ENCODE measurements at regions not wholly inside any gene's neighbourhood (a gene's known extent, or its start where the extent isn't known, plus 50 kb on each side); places are given as distances from the start of the nearest gene placed in this dataset.

- no peak overlapping the region for H3K27ac Mint-ChIP-seq
- intact Hi-C loops (cut with micrococcal nuclease): no loop called here
- H3K27me3 ChIP-seq (ENCODE audit: control insufficient read depth in 2 of 2, insufficient read depth in 2 of 2, low read length in 2 of 2): no peaks in the 10 kb centered on the region
Observed at GRCh38 chr11:134610116-134610910, 198.3 kb upstream of the B3GAT1 start.

GRCh38 chr11:134609361-134610115 is 197.5 kb upstream of the B3GAT1 start:
- Histone ChIP-seq H3K27ac (ENCODE audit: low read depth, low read length) (no peak overlapping the region), H3K4me1 (ENCODE audit: control insufficient read depth in 2 of 2, insufficient read depth in 2 of 2, low read length in 2 of 2) (no peaks in the 10 kb centered on the region), H3K4me3 (ENCODE audit: low read length) (no peak overlapping the region), H3K36me3 (ENCODE audit: control insufficient read depth in 2 of 3, insufficient read depth in 3 of 3, low read length in 3 of 3) (no peaks in the 10 kb centered on the region), H3K9me3 (ENCODE audit: control insufficient read depth in 2 of 3, low read length in 3 of 3) (no peaks in the 10 kb centered on the region), H3K27me3 (ENCODE audit: control insufficient read depth in 2 of 2, insufficient read depth in 2 of 2, low read length in 2 of 2) (no peaks in the 10 kb centered on the region)
- peaks cover 0 to 12% (median 3%) of the 10 kb centered on the region in 11 donors for H3K9me3 Mint-ChIP-seq
- CTCF ChIA-PET: no interaction called here
- H3K4me1 Mint-ChIP-seq: no peaks in the 10 kb centered on the region
- H3K4me3 Mint-ChIP-seq: no peak overlapping the region
- no peaks in the 10 kb centered on the region for H3K36me3 Mint-ChIP-seq
- intact Hi-C loops (cut with micrococcal nuclease): no loop called here
- no peak for ATAC-seq
- no peak for DNase-seq
- POLR2A ChIA-PET: no interaction called here
- H3K27ac Mint-ChIP-seq: no peak overlapping the region
- peaks cover 0 to 62% (median 28%) of the 10 kb centered on the region in 5 donors for H3K27me3 Mint-ChIP-seq

More at GRCh38 chr11:134610116-134610910, 198.3 kb upstream of the B3GAT1 start:
- H3K27ac ChIP-seq (ENCODE audit: low read depth, low read length): no peak overlapping the region
- no peaks in the 10 kb centered on the region for H3K9me3 ChIP-seq (ENCODE audit: control insufficient read depth in 2 of 3, low read length in 3 of 3)
- Mint-ChIP-seq H3K4me1 (no peaks in the 10 kb centered on the region), H3K36me3 (no peaks in the 10 kb centered on the region), H3K4me3 (no peak overlapping the region), H3K9me3 (peaks cover 0 to 11% (median 0%) of the 10 kb centered on the region in 11 donors), H3K27me3 (peaks cover 0 to 62% (median 28%) of the 10 kb centered on the region in 5 donors)
- no peaks in the 10 kb centered on the region for H3K36me3 ChIP-seq (ENCODE audit: control insufficient read depth in 2 of 3, insufficient read depth in 3 of 3, low read length in 3 of 3)
- POLR2A ChIA-PET: no interaction called here
- no peak for DNase-seq
- ATAC-seq: no peak
- no peak overlapping the region for H3K4me3 ChIP-seq (ENCODE audit: low read length)
- CTCF ChIA-PET: no interaction called here
- H3K4me1 ChIP-seq (ENCODE audit: control insufficient read depth in 2 of 2, insufficient read depth in 2 of 2, low read length in 2 of 2): no peaks in the 10 kb centered on the region

GRCh38 chr11:134607963-134608750 is 196.1 kb upstream of the B3GAT1 start:
- CTCF ChIA-PET: interaction anchor here (0.6 kb wide), 1 partner anchor 56 kb away, joined by 4 read pairs; no protein-coding TSS in a partner anchor
- no peak overlapping the region for H3K4me3 ChIP-seq (ENCODE audit: low read length)
- no peaks in the 10 kb centered on the region for H3K27me3 ChIP-seq (ENCODE audit: control insufficient read depth in 2 of 2, insufficient read depth in 2 of 2, low read length in 2 of 2)
- intact Hi-C loops (cut with micrococcal nuclease): no loop called here
- Mint-ChIP-seq H3K4me1 (no peaks in the 10 kb centered on the region), H3K36me3 (no peaks in the 10 kb centered on the region), H3K27me3 (peaks cover 2 to 51% (median 29%) of the 10 kb centered on the region in 5 donors), H3K27ac (peak overlapping the region in 1 of 9 donors; percentile 20), H3K9me3 (peaks cover 0 to 12% (median 3%) of the 10 kb centered on the region in 11 donors), H3K4me3 (no peak overlapping the region)
- DNase-seq: no peak
- H3K36me3 ChIP-seq (ENCODE audit: control insufficient read depth in 2 of 3, insufficient read depth in 3 of 3, low read length in 3 of 3): no peaks in the 10 kb centered on the region
- no peak overlapping the region for H3K27ac ChIP-seq (ENCODE audit: low read depth, low read length)
- H3K9me3 ChIP-seq (ENCODE audit: control insufficient read depth in 2 of 3, low read length in 3 of 3): no peaks in the 10 kb centered on the region
- POLR2A ChIA-PET: no interaction called here
- no peaks in the 10 kb centered on the region for H3K4me1 ChIP-seq (ENCODE audit: control insufficient read depth in 2 of 2, insufficient read depth in 2 of 2, low read length in 2 of 2)
- no peak for ATAC-seq

- H3K4me1 ChIP-seq (ENCODE audit: control insufficient read depth in 2 of 2, insufficient read depth in 2 of 2, low read length in 2 of 2): no peaks in the 10 kb centered on the region
- H3K9me3 Mint-ChIP-seq: peaks cover 0 to 12% (median 3%) of the 10 kb centered on the region in 11 donors
- H3K27ac ChIP-seq (ENCODE audit: low read depth, low read length): no peak overlapping the region
- ChIA-PET CTCF (no interaction called here), POLR2A (no interaction called here)
- intact Hi-C loops (cut with micrococcal nuclease): no loop called here
- H3K27me3 ChIP-seq (ENCODE audit: control insufficient read depth in 2 of 2, insufficient read depth in 2 of 2, low read length in 2 of 2): no peaks in the 10 kb centered on the region
- H3K4me3 Mint-ChIP-seq: no peak overlapping the region
- no peak for DNase-seq
- ATAC-seq: no peak
- H3K4me1 Mint-ChIP-seq: no peaks in the 10 kb centered on the region
- no peak overlapping the region for H3K27ac Mint-ChIP-seq
- H3K36me3 ChIP-seq (ENCODE audit: control insufficient read depth in 2 of 3, insufficient read depth in 3 of 3, low read length in 3 of 3): no peaks in the 10 kb centered on the region
- H3K4me3 ChIP-seq (ENCODE audit: low read length): no peak overlapping the region
- peaks cover 6 to 43% (median 35%) of the 10 kb centered on the region in 5 donors for H3K27me3 Mint-ChIP-seq
- no peaks in the 10 kb centered on the region for H3K36me3 Mint-ChIP-seq
- no peaks in the 10 kb centered on the region for H3K9me3 ChIP-seq (ENCODE audit: control insufficient read depth in 2 of 3, low read length in 3 of 3)
Observed at GRCh38 chr11:134606251-134606650, 194.2 kb upstream of the B3GAT1 start.

- peaks cover 6 to 46% (median 41%) of the 10 kb centered on the region in 5 donors for H3K27me3 Mint-ChIP-seq
- H3K4me1 ChIP-seq (ENCODE audit: control insufficient read depth in 2 of 2, insufficient read depth in 2 of 2, low read length in 2 of 2): no peaks in the 10 kb centered on the region
- CTCF ChIA-PET: no interaction called here
- H3K4me3 Mint-ChIP-seq: no peak overlapping the region
- H3K36me3 ChIP-seq (ENCODE audit: control insufficient read depth in 2 of 3, insufficient read depth in 3 of 3, low read length in 3 of 3): no peaks in the 10 kb centered on the region
- no peaks in the 10 kb centered on the region for H3K9me3 ChIP-seq (ENCODE audit: control insufficient read depth in 2 of 3, low read length in 3 of 3)
- DNase-seq: no peak
- peaks cover 0 to 12% (median 3%) of the 10 kb centered on the region in 11 donors for H3K9me3 Mint-ChIP-seq
- POLR2A ChIA-PET: no interaction called here
- no peak overlapping the region for H3K27ac ChIP-seq (ENCODE audit: low read depth, low read length)
- no peaks in the 10 kb centered on the region for H3K36me3 Mint-ChIP-seq
- no peaks in the 10 kb centered on the region for H3K4me1 Mint-ChIP-seq
- ATAC-seq: no peak
- no peaks in the 10 kb centered on the region for H3K27me3 ChIP-seq (ENCODE audit: control insufficient read depth in 2 of 2, insufficient read depth in 2 of 2, low read length in 2 of 2)
- intact Hi-C loops (cut with micrococcal nuclease): no loop called here
- H3K27ac Mint-ChIP-seq: no peak overlapping the region
- no peak overlapping the region for H3K4me3 ChIP-seq (ENCODE audit: low read length)
Observed at GRCh38 chr11:134604886-134605285, 192.8 kb upstream of the B3GAT1 start.

GRCh38 chr11:134599299-134599771 is 187.3 kb upstream of the B3GAT1 start:
- no peaks in the 10 kb centered on the region for H3K27me3 ChIP-seq (ENCODE audit: control insufficient read depth in 2 of 2, insufficient read depth in 2 of 2, low read length in 2 of 2)
- no peaks in the 10 kb centered on the region for H3K9me3 ChIP-seq (ENCODE audit: control insufficient read depth in 2 of 3, low read length in 3 of 3)
- no peak for ATAC-seq
- H3K27ac ChIP-seq (ENCODE audit: low read depth, low read length): no peak overlapping the region
- H3K4me1 ChIP-seq (ENCODE audit: control insufficient read depth in 2 of 2, insufficient read depth in 2 of 2, low read length in 2 of 2): no peaks in the 10 kb centered on the region
- no peak overlapping the region for H3K4me3 ChIP-seq (ENCODE audit: low read length)
- intact Hi-C loops (cut with micrococcal nuclease): no loop called here
- CTCF ChIA-PET: no interaction called here
- DNase-seq: no peak
- H3K9me3 Mint-ChIP-seq: no peaks in the 10 kb centered on the region
- no peaks in the 10 kb centered on the region for H3K36me3 ChIP-seq (ENCODE audit: control insufficient read depth in 2 of 3, insufficient read depth in 3 of 3, low read length in 3 of 3)
- peaks cover 15 to 36% (median 30%) of the 10 kb centered on the region in 5 donors for H3K27me3 Mint-ChIP-seq
- H3K4me1 Mint-ChIP-seq: peaks cover 0 to 2% (median 0%) of the 10 kb centered on the region in 7 donors
- POLR2A ChIA-PET: no interaction called here
- H3K36me3 Mint-ChIP-seq: no peaks in the 10 kb centered on the region
- H3K27ac Mint-ChIP-seq: no peak overlapping the region
- H3K4me3 Mint-ChIP-seq: no peak overlapping the region

Measured in naive thymus-derived CD4-positive, alpha-beta T cell (primary cell).